GM12892 (cell line): ENCODE measurements at regions not wholly inside any gene's neighbourhood (a gene's known extent, or its start where the extent isn't known, plus 50 kb on each side); places are given as distances from the start of the nearest gene placed in this dataset.

Experiments
- POLR2A ChIP-seq: IDR thresholded peaks from 2 replicates; pipeline ENCODE4 v1.6.1; 2011; ENCODE audit warnings: low read depth, low read length, control low read depth
- POLR2AphosphoS5 ChIP-seq: IDR thresholded peaks from 2 replicates; pipeline ENCODE4 v1.6.1; 2011; ENCODE audit warnings: low read depth, low read length, control low read depth
- TAF1 ChIP-seq: IDR thresholded peaks from 2 replicates; pipeline ENCODE4 v1.6.1; 2011; ENCODE audit warnings: low read depth, mild to moderate bottlenecking, control low read depth, low read length, borderline replicate concordance

DNA sequence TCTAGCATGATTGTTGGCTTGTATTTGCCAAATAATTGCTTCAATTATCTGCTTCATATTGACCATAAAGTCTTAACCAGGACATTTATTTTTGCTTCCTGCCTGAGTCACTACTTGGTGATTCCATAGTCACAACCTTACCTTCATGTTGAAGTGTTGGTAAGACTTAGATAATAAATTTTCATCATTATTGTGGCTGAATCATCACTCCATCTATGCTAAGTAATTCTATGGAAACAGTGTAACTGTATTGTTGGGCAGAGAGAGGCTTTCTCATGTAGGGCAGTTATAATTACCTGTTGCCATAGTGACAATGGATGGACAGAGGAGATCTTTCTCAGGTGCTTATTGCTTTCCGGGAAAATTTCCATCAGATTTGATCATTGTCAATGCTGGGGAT, 330.7 kb upstream of the LRRC3B start:
- TF ChIP-seq POLR2A (no peak), TAF1 (no peak), POLR2AphosphoS5 (no peak)
